ENCODE measurements at regions not wholly inside any gene's neighbourhood (a gene's known extent, or its start where the extent isn't known, plus 50 kb on each side); places are given as distances from the start of the nearest gene placed in this dataset.
A peak's percentile ranks its signal among the peaks of the same experiment; 100 is the strongest.

GRCh38 chr1:245091818-245092637 is 62.8 kb upstream of the KIF26B start:
- peak; percentile 99 for DNase-seq (ENCODE audit: unreplicated experiment)
- Mint-ChIP-seq H3K4me3 (ENCODE audit: unreplicated experiment) (no peak overlapping the region), H3K4me1 (ENCODE audit: insufficient read depth, unreplicated experiment) (peaks cover under 1% of the 10 kb centered on the region), H3K9me3 (ENCODE audit: unreplicated experiment) (no peaks in the 10 kb centered on the region), H3K27me3 (ENCODE audit: insufficient read depth, unreplicated experiment) (no peaks in the 10 kb centered on the region), H3K27ac (ENCODE audit: low read depth, unreplicated experiment) (no peak overlapping the region), H3K36me3 (ENCODE audit: insufficient read depth, unreplicated experiment) (no peaks in the 10 kb centered on the region)
- TSS peak; percentile 48 for BruUV-seq (replicated peaks)
- no peak for TF ChIP-seq CTCF (IDR thresholded peaks at IDR 0.05; ENCODE audit: unreplicated experiment)
- intact Hi-C loops (cut with micrococcal nuclease) = no loop called here
- ChIA-PET CTCF (interaction anchor here (0.5 to 2.7 kb wide), 7 partner anchors 9 to 61 kb away, joined by 3 to 14 read pairs (median 5); no protein-coding TSS in a partner anchor), POLR2A (interaction anchor here (0.5 to 1.5 kb wide), 14 partner anchors 10 to 1579 kb away, joined by 3 to 5 read pairs (median 3); partner anchors contain the start of gene COX20)

DNA sequence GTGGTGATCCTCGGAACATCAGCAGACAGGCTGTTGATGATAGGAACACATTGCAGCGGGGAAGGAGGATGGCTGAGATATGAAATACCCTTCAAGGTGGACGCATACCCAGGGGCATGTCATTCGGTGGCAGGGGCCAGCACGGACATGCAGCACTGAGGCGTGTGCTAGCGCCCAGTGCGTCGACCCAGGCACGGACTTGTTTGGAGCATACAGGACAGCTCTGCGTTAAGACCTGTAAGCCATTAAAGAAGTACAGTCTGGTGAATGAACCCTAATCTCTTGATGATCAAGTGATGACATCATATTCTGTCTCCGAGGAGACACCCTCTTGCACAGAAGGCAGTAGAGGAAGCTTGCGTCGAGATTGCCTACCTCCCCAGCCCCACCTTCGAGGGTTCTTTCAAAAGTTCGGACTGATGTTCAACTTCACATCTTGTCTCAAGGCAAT is 63.6 kb upstream of the KIF26B start:
- ChIA-PET POLR2A (interaction anchor here (0.5 to 1.5 kb wide), 6 partner anchors 11 to 257 kb away, joined by 3 to 5 read pairs (median 4); no protein-coding TSS in a partner anchor), CTCF (interaction anchor here (0.5 to 2.7 kb wide), 6 partner anchors 8 to 1348 kb away, joined by 3 to 14 read pairs (median 6); no protein-coding TSS in a partner anchor)
- intact Hi-C loops (cut with micrococcal nuclease) = no loop called here
- H3K27me3 Mint-ChIP-seq (ENCODE audit: insufficient read depth, unreplicated experiment) = no peaks in the 10 kb centered on the region
- H3K36me3 Mint-ChIP-seq (ENCODE audit: insufficient read depth, unreplicated experiment) = no peaks in the 10 kb centered on the region
- no peak for TF ChIP-seq CTCF (IDR thresholded peaks at IDR 0.05; ENCODE audit: unreplicated experiment)
- no peak overlapping the region for H3K27ac Mint-ChIP-seq (ENCODE audit: low read depth, unreplicated experiment)
- no peak overlapping the region for H3K4me3 Mint-ChIP-seq (ENCODE audit: unreplicated experiment)
- H3K9me3 Mint-ChIP-seq (ENCODE audit: unreplicated experiment) = no peaks in the 10 kb centered on the region
- no peak for DNase-seq (ENCODE audit: unreplicated experiment)
- H3K4me1 Mint-ChIP-seq (ENCODE audit: insufficient read depth, unreplicated experiment) = peaks cover 9% of the 10 kb centered on the region
- no TSS peak for BruUV-seq (replicated peaks)

GRCh38 chr1:245090491-245091090 is 64.2 kb upstream of the KIF26B start:
- DNase-seq (ENCODE audit: unreplicated experiment) = no peak
- CTCF ChIA-PET = interaction anchor here (0.5 to 2.7 kb wide), 4 partner anchors 63 to 1349 kb away, joined by 3 to 14 read pairs (median 4); no protein-coding TSS in a partner anchor

More at GRCh38 chr1:245090491-245091090, 64.2 kb upstream of the KIF26B start:
- Mint-ChIP-seq H3K4me1 (ENCODE audit: insufficient read depth, unreplicated experiment) (peaks cover 15% of the 10 kb centered on the region), H3K27ac (ENCODE audit: low read depth, unreplicated experiment) (no peak overlapping the region), H3K36me3 (ENCODE audit: insufficient read depth, unreplicated experiment) (no peaks in the 10 kb centered on the region), H3K9me3 (ENCODE audit: unreplicated experiment) (no peaks in the 10 kb centered on the region), H3K27me3 (ENCODE audit: insufficient read depth, unreplicated experiment) (no peaks in the 10 kb centered on the region), H3K4me3 (ENCODE audit: unreplicated experiment) (no peak overlapping the region)
- intact Hi-C loops (cut with micrococcal nuclease) = no loop called here
- BruUV-seq (replicated peaks) = no TSS peak
- TF ChIP-seq CTCF (IDR thresholded peaks at IDR 0.05; ENCODE audit: unreplicated experiment) = no peak
- POLR2A ChIA-PET = no interaction called here

Measured in MCF 10A (cell line).